ENCODE measurements at regions not wholly inside any gene's neighbourhood (a gene's known extent, or its start where the extent isn't known, plus 50 kb on each side); places are given as distances from the start of the nearest gene placed in this dataset.
"Not testable (repeated sequence)": the region's sequence is repeated elsewhere in the genome, so short reads cannot be mapped to it uniquely, and the experiment has no call there.

DNA sequence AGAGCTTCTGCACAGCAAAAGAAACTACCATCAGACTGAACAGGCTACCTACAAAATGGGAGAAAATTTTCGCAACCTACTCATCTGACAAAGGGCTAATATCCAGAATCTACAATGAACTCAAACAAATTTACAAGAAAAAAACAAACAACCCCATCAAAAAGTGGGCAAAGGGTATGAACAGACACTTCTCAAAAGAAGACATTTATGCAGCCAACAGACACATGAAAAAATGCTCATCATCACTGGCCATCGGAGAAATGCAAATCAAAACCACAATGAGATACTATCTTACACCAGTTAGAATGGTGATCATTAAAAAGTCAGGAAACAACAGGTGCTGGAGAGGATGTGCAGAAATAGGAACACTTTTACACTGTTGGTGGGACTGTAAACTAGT lies 179.4 kb upstream of the JUN start:
- DNase-seq (ENCODE audit: low read depth, low spot score); H3K4me1 ChIP-seq (ENCODE audit: control insufficient read depth, insufficient read depth, low read length); H3K36me3 ChIP-seq (ENCODE audit: control insufficient read depth, insufficient read depth, low read length); CTCF ChIA-PET; H3K4me3 ChIP-seq (ENCODE audit: low read depth in 2 of 2, low read length in 2 of 2); H3K27me3 ChIP-seq (ENCODE audit: control insufficient read depth, insufficient read depth, low read length); POLR2A ChIA-PET; in situ Hi-C loops (cut with HindIII; ENCODE audit: low pct_unique_long_range_greater_than_20kb, low sequenced_read_pairs); H3K9me3 ChIP-seq (ENCODE audit: control insufficient read depth, insufficient read depth, low read depth, low read length); BruUV-seq (replicated peaks); ATAC-seq; H3K27ac ChIP-seq (ENCODE audit: low read length); intact Hi-C loops (cut with micrococcal nuclease; ENCODE audit: unreplicated experiment): not testable (repeated sequence)

DNA sequence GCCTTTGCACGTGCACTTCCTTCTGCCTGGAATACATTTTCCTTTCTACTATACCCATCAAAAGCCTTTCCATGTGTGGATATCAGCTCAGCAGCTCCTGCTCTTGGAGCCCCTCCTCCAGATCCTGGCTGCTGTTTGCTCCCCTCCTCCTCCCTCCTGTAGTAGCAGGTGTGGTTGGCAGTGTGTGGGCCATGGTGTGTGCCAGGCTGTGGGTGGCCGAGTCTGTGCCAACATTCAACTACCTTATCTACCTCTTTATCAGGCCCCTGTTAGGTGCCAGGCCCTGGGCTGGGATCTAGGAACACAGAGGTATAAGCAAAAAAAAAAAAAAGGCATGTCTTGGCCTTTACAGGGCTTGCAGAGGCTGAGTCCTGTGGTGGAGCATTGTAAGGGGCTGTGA lies 180.6 kb upstream of the JUN start:
- H3K27me3 ChIP-seq (ENCODE audit: control insufficient read depth, insufficient read depth, low read length), result no peaks in the 10 kb centered on the region
- CTCF ChIA-PET, result interaction anchor here (0.5 kb wide), 1 partner anchor 728 kb away, joined by 4 read pairs; no protein-coding TSS in a partner anchor
- H3K27ac ChIP-seq (ENCODE audit: low read length), result no peak overlapping the region
- no peak overlapping the region for H3K4me3 ChIP-seq (ENCODE audit: low read depth in 2 of 2, low read length in 2 of 2)
- TF ChIP-seq POLR2AphosphoS5 (IDR thresholded peaks at IDR 0.05; ENCODE audit: low read depth, low read length) (no peak), REST (IDR thresholded peaks at IDR 0.05; ENCODE audit: insufficient read depth in 1 of 2, low read depth in 2 of 2, low read length in 1 of 2) (no peak), CTCF (IDR thresholded peaks at IDR 0.05) (no peak), SIN3A (IDR thresholded peaks at IDR 0.05; ENCODE audit: borderline replicate concordance, insufficient read depth, low read depth, low read length) (no peak), TCF7L2 (IDR thresholded peaks at IDR 0.05; ENCODE audit: low read depth, low read length) (no peak)
- H3K9me3 ChIP-seq (ENCODE audit: control insufficient read depth, insufficient read depth, low read depth, low read length), result no peaks in the 10 kb centered on the region
- no peak for ATAC-seq
- POLR2A ChIA-PET, result no interaction called here
- intact Hi-C loops (cut with micrococcal nuclease; ENCODE audit: unreplicated experiment), result no loop called here
- BruUV-seq (replicated peaks), result no TSS peak
- no peaks in the 10 kb centered on the region for H3K4me1 ChIP-seq (ENCODE audit: control insufficient read depth, insufficient read depth, low read length)
- no peak for DNase-seq (ENCODE audit: low read depth, low spot score)
- in situ Hi-C loops (cut with HindIII; ENCODE audit: low pct_unique_long_range_greater_than_20kb, low sequenced_read_pairs), result no loop called here
- no peaks in the 10 kb centered on the region for H3K36me3 ChIP-seq (ENCODE audit: control insufficient read depth, insufficient read depth, low read length)

GRCh38 chr1:58964880-58965279 lies 181.0 kb upstream of the JUN start:
- CTCF ChIA-PET, result interaction anchor here (0.5 kb wide), 1 partner anchor 728 kb away, joined by 4 read pairs; no protein-coding TSS in a partner anchor
- no TSS peak for BruUV-seq (replicated peaks)
- ATAC-seq, result no peak; the same call in 1 of the 2 replicates

More at GRCh38 chr1:58964880-58965279, 181.0 kb upstream of the JUN start:
- in situ Hi-C loops (cut with HindIII; ENCODE audit: low pct_unique_long_range_greater_than_20kb, low sequenced_read_pairs), result no loop called here
- Histone ChIP-seq H3K4me1 (ENCODE audit: control insufficient read depth, insufficient read depth, low read length) (no peaks in the 10 kb centered on the region), H3K4me3 (ENCODE audit: low read depth in 2 of 2, low read length in 2 of 2) (no peak overlapping the region), H3K36me3 (ENCODE audit: control insufficient read depth, insufficient read depth, low read length) (no peaks in the 10 kb centered on the region), H3K27ac (ENCODE audit: low read length) (no peak overlapping the region), H3K9me3 (ENCODE audit: control insufficient read depth, insufficient read depth, low read depth, low read length) (no peaks in the 10 kb centered on the region), H3K27me3 (ENCODE audit: control insufficient read depth, insufficient read depth, low read length) (no peaks in the 10 kb centered on the region)
- POLR2A ChIA-PET, result no interaction called here
- intact Hi-C loops (cut with micrococcal nuclease; ENCODE audit: unreplicated experiment), result no loop called here
- TF ChIP-seq REST (IDR thresholded peaks at IDR 0.05; ENCODE audit: insufficient read depth in 1 of 2, low read depth in 2 of 2, low read length in 1 of 2), result no peak
- no peak for TF ChIP-seq TCF7L2 (IDR thresholded peaks at IDR 0.05; ENCODE audit: low read depth, low read length)
- no peak for TF ChIP-seq SIN3A (IDR thresholded peaks at IDR 0.05; ENCODE audit: borderline replicate concordance, insufficient read depth, low read depth, low read length)
- TF ChIP-seq POLR2AphosphoS5 (IDR thresholded peaks at IDR 0.05; ENCODE audit: low read depth, low read length), result no peak
- TF ChIP-seq CTCF (IDR thresholded peaks at IDR 0.05), result no peak
- no peak for DNase-seq (ENCODE audit: low read depth, low spot score)
